BJ (cell line): ENCODE measurements at regions not wholly inside any gene's neighbourhood (a gene's known extent, or its start where the extent isn't known, plus 50 kb on each side); places are given as distances from the start of the nearest gene placed in this dataset.
"Not testable (repeated sequence)": the region's sequence is repeated elsewhere in the genome, so short reads cannot be mapped to it uniquely, and the experiment has no call there.

Experiments
- CTCF ChIA-PET: fragments of 350-600 bp; formaldehyde crosslinking; extraction: SDS; loops from one replicate; lab custom pipeline; 2021; ENCODE audit warnings: antibody characterized with exemption, inconsistent platforms; lab: Yijun Ruan, JAX
- POLR2A ChIA-PET: fragments of 300-600 bp; sonication (Branson Sonifier 250); formaldehyde crosslinking; extraction: SDS; loops from one replicate; lab custom pipeline; 2021; ENCODE audit warnings: antibody characterized with exemption; lab: Charles Lee
- DNase-seq: peaks from one replicate; pipeline ENCODE4 v3.0.0-alpha.2; 2011; ENCODE audit warnings: low read depth
- H3K27me3 ChIP-seq: 2 replicates; pipeline ENCODE4 v1.6.0; 2011; ENCODE audit warnings: low read length; ENCODE audit not compliant: control insufficient read depth, insufficient read depth
- H3K36me3 ChIP-seq: 2 replicates; pipeline ENCODE4 v1.5.1; 2011; ENCODE audit warnings: low read length; ENCODE audit not compliant: control insufficient read depth, insufficient read depth
- H3K4me3 ChIP-seq: 2 replicates; pipeline ENCODE4 v1.5.1; 2011; ENCODE audit warnings: low read depth, mild to moderate bottlenecking, control low read depth, low read length
- CTCF ChIP-seq: IDR thresholded peaks from 2 replicates; pipeline ENCODE4 v1.5.1; 2011; ENCODE audit warnings: low read depth, mild to moderate bottlenecking, control low read depth, inconsistent platforms, low read length, moderate library complexity; ENCODE audit not compliant: insufficient read depth

GRCh38 chr7:120190566-120190965, 82.4 kb upstream of the KCND2 start:
- no peaks in the 10 kb centered on the region for H3K27me3 ChIP-seq
- no peak overlapping the region for H3K4me3 ChIP-seq
- ChIA-PET POLR2A (no interaction called here), CTCF (interaction anchor here (0.6 kb wide), 1 partner anchor 254 kb away, joined by 3 read pairs; no protein-coding TSS in a partner anchor)
- TF ChIP-seq CTCF, result no peak
- H3K36me3 ChIP-seq, result no peaks in the 10 kb centered on the region
- no peak for DNase-seq

DNA sequence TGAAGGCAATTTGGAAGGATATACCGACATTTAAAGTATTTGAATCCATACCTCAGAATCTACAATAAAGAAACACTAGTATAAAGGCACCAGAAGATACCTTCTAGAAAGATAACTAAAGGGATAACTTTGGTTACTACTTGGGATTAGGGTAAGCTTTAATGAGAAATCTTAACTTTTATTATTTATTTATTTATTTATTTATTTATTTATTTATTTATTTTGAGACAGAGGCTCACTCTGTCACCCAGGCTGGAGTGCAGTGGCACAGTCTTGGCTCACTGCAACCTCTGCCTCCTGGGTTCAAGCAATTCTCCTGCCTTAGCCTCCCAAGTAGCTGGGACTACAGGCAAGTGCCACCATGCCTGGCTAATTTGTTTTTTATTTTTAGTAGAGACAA, 81.6 kb upstream of the KCND2 start:
- DNase-seq, POLR2A ChIA-PET, CTCF ChIA-PET: not testable (repeated sequence)

DNA sequence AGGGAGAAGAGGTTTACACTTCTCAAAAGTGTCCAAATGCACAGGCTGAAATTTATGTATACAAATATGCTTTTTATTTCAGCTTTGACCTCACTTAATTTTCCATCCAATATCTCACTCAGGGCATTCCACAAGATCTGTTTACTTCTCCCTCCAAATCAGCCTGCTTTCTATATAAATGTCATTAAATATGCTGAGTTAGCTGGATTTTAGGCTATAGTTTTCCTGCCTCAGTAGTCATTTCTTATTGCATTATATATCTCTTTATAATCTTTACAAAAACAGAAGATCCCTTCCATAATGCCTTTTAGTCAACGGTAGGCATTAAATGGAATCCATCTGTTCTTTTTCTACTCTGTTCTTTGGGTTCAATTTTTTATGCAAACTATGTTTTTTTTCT, 71.7 kb upstream of the KCND2 start:
- no peak for DNase-seq
- no peaks in the 10 kb centered on the region for H3K36me3 ChIP-seq
- TF ChIP-seq CTCF, result no peak
- ChIA-PET CTCF (no interaction called here), POLR2A (no interaction called here)
- no peak overlapping the region for H3K4me3 ChIP-seq
- H3K27me3 ChIP-seq, result no peaks in the 10 kb centered on the region

More for the DNA sequence above, 81.6 kb upstream of the KCND2 start:
- not testable (repeated sequence) for H3K36me3 ChIP-seq, H3K4me3 ChIP-seq, H3K27me3 ChIP-seq

- Histone ChIP-seq H3K27me3 (no peaks in the 10 kb centered on the region), H3K36me3 (no peaks in the 10 kb centered on the region), H3K4me3 (no peak overlapping the region)
- DNase-seq, result no peak
- TF ChIP-seq CTCF, result no peak
- ChIA-PET CTCF (no interaction called here), POLR2A (no interaction called here)
Measured at GRCh38 chr7:120205101-120205500, 67.9 kb upstream of the KCND2 start.

- TF ChIP-seq CTCF, result no peak
- no peaks in the 10 kb centered on the region for H3K36me3 ChIP-seq
- ChIA-PET POLR2A (no interaction called here), CTCF (no interaction called here)
- H3K4me3 ChIP-seq, result no peak overlapping the region
- no peaks in the 10 kb centered on the region for H3K27me3 ChIP-seq
- no peak for DNase-seq
Measured at GRCh38 chr7:120207037-120207436, 65.9 kb upstream of the KCND2 start.

- ChIA-PET POLR2A (no interaction called here), CTCF (no interaction called here)
- DNase-seq, result no peak
- Histone ChIP-seq H3K4me3 (no peak overlapping the region), H3K27me3 (no peaks in the 10 kb centered on the region), H3K36me3 (no peaks in the 10 kb centered on the region)
- TF ChIP-seq CTCF, result no peak
Measured at GRCh38 chr7:120215654-120216053, 57.3 kb upstream of the KCND2 start.
